ENCODE measurements at regions not wholly inside any gene's neighbourhood (a gene's known extent, or its start where the extent isn't known, plus 50 kb on each side); places are given as distances from the start of the nearest gene placed in this dataset.

GRCh38 chr6:122014961-122015360 lies 384.5 kb upstream of the HSF2 start:
- Histone ChIP-seq H3K27ac (ENCODE audit: extremely low read depth, low read depth, low read length) (no peak overlapping the region), H3K9me3 (ENCODE audit: control insufficient read depth, insufficient read depth, low read depth, low read length) (no peaks in the 10 kb centered on the region), H3K36me3 (ENCODE audit: control insufficient read depth in 2 of 2, insufficient read depth in 1 of 2, low read length in 2 of 2) (no peaks in the 10 kb centered on the region), H3K4me1 (ENCODE audit: control insufficient read depth, insufficient read depth, low read length) (no peaks in the 10 kb centered on the region), H3K4me3 (ENCODE audit: low read depth, low read length) (no peak overlapping the region)
- POLR2A ChIA-PET, result no interaction called here
- TF ChIP-seq ZNF658 (tag by site-specific recombination; IDR thresholded peaks at IDR 0.05) (no peak), MZF1 (tag by site-specific recombination; IDR thresholded peaks at IDR 0.05; ENCODE audit: borderline replicate concordance) (no peak), ZBTB20 (tag by site-specific recombination; IDR thresholded peaks at IDR 0.05) (no peak), OVOL3 (tag by site-specific recombination; IDR thresholded peaks at IDR 0.05) (no peak), ZNF514 (tag by site-specific recombination; IDR thresholded peaks at IDR 0.05) (no peak)
- TF ChIP-seq, protein P1, sequence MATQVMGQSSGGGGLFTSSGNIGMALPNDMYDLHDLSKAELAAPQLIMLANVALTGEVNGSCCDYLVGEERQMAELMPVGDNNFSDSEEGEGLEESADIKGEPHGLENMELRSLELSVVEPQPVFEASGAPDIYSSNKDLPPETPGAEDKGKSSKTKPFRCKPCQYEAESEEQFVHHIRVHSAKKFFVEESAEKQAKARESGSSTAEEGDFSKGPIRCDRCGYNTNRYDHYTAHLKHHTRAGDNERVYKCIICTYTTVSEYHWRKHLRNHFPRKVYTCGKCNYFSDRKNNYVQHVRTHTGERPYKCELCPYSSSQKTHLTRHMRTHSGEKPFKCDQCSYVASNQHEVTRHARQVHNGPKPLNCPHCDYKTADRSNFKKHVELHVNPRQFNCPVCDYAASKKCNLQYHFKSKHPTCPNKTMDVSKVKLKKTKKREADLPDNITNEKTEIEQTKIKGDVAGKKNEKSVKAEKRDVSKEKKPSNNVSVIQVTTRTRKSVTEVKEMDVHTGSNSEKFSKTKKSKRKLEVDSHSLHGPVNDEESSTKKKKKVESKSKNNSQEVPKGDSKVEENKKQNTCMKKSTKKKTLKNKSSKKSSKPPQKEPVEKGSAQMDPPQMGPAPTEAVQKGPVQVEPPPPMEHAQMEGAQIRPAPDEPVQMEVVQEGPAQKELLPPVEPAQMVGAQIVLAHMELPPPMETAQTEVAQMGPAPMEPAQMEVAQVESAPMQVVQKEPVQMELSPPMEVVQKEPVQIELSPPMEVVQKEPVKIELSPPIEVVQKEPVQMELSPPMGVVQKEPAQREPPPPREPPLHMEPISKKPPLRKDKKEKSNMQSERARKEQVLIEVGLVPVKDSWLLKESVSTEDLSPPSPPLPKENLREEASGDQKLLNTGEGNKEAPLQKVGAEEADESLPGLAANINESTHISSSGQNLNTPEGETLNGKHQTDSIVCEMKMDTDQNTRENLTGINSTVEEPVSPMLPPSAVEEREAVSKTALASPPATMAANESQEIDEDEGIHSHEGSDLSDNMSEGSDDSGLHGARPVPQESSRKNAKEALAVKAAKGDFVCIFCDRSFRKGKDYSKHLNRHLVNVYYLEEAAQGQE (tag by site-specific recombination; IDR thresholded peaks at IDR 0.05), result no peak
- CTCF ChIA-PET, result no interaction called here

DNA sequence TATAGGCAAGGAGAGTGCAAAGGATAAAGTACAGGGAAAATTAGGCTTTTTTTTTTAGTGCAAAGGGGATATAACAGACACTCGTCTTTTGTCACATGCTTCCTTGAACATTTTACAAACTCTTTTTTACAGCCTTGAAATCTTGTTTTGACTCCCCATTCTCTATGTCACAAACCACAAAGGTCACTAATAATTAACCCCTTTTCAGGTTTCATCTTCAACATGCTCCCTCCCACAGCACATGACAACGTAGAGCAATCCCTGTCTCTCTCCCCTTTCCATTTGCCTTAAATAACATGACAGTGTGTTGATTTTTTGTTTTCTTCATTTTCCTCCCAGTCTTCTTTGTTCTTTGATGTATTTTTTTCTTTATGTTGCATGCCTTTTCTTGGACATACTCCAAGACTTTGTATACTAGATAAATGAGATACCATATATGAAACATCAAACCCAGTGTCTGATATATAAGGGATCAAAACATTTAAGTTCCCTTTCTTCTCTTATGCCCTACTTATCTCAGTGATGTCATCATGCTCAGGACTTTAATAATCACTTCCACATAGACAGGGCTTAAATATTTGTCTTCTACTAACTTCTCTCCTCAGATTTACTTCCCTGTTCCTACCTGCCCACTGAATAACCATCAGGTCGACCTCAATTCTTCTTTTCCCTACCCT lies 378.7 kb upstream of the HSF2 start:
- H3K36me3 ChIP-seq (ENCODE audit: control insufficient read depth in 2 of 2, insufficient read depth in 1 of 2, low read length in 2 of 2), result no peaks in the 10 kb centered on the region
- no peak overlapping the region for H3K4me3 ChIP-seq (ENCODE audit: low read depth, low read length)
- H3K27ac ChIP-seq (ENCODE audit: extremely low read depth, low read depth, low read length), result no peak overlapping the region
- peaks cover 3% of the 10 kb centered on the region; the same call in 1 of the 2 replicates for H3K4me1 ChIP-seq (ENCODE audit: control insufficient read depth, insufficient read depth, low read length)
- ChIA-PET CTCF (no interaction called here), POLR2A (no interaction called here)
- H3K9me3 ChIP-seq (ENCODE audit: control insufficient read depth, insufficient read depth, low read depth, low read length), result no peaks in the 10 kb centered on the region
- TF ChIP-seq, protein P2, sequence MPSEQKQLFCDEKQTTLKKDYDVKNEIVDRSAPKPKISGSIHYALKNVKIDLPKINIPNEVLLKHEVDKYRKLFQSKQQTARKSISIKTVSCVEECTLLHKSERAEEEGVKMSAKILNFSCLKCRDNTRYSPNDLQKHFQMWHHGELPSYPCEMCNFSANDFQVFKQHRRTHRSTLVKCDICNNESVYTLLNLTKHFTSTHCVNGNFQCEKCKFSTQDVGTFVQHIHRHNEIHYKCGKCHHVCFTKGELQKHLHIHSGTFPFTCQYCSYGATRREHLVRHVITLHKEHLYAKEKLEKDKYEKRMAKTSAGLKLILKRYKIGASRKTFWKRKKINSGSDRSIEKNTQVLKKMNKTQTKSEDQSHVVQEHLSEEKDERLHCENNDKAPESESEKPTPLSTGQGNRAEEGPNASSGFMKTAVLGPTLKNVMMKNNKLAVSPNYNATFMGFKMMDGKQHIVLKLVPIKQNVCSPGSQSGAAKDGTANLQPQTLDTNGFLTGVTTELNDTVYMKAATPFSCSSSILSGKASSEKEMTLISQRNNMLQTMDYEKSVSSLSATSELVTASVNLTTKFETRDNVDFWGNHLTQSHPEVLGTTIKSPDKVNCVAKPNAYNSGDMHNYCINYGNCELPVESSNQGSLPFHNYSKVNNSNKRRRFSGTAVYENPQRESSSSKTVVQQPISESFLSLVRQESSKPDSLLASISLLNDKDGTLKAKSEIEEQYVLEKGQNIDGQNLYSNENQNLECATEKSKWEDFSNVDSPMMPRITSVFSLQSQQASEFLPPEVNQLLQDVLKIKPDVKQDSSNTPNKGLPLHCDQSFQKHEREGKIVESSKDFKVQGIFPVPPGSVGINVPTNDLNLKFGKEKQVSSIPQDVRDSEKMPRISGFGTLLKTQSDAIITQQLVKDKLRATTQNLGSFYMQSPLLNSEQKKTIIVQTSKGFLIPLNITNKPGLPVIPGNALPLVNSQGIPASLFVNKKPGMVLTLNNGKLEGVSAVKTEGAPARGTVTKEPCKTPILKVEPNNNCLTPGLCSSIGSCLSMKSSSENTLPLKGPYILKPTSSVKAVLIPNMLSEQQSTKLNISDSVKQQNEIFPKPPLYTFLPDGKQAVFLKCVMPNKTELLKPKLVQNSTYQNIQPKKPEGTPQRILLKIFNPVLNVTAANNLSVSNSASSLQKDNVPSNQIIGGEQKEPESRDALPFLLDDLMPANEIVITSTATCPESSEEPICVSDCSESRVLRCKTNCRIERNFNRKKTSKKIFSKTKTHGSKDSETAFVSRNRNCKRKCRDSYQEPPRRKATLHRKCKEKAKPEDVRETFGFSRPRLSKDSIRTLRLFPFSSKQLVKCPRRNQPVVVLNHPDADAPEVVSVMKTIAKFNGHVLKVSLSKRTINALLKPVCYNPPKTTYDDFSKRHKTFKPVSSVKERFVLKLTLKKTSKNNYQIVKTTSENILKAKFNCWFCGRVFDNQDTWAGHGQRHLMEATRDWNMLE (tag by site-specific recombination; conservative IDR thresholded peaks at IDR 0.05; ENCODE audit: low read depth), result no peak
- TF ChIP-seq ZNF223 (tag by site-specific recombination; IDR thresholded peaks at IDR 0.05) (no peak), KLF9 (tag by site-specific recombination; IDR thresholded peaks at IDR 0.05; ENCODE audit: low read depth) (no peak), ZBTB17 (tag by site-specific recombination; IDR thresholded peaks at IDR 0.05) (no peak), ZNF843 (tag by site-specific recombination; IDR thresholded peaks at IDR 0.05) (no peak), ZNF747 (tag by site-specific recombination; IDR thresholded peaks at IDR 0.05) (no peak), ZNF548 (tag by site-specific recombination; IDR thresholded peaks at IDR 0.05) (no peak), GLIS2 (tag by site-specific recombination; IDR thresholded peaks at IDR 0.05) (no peak), ZNF155 (tag by site-specific recombination; IDR thresholded peaks at IDR 0.05) (no peak), MZF1 (tag by site-specific recombination; IDR thresholded peaks at IDR 0.05; ENCODE audit: borderline replicate concordance) (0 out of 2 replicates have a peak, but pooled peaks have one; percentile 22), FEZF1 (tag by site-specific recombination; IDR thresholded peaks at IDR 0.05) (no peak), ATF2 (tag by site-specific recombination; IDR thresholded peaks at IDR 0.05; ENCODE audit: low read depth) (peak; percentile 71), ZNF596 (tag by site-specific recombination; IDR thresholded peaks at IDR 0.05) (no peak), ZBTB48 (tag by site-specific recombination; IDR thresholded peaks at IDR 0.05) (peak; percentile 35; the same call in 1 of the 2 replicates), ZNF510 (tag by site-specific recombination; IDR thresholded peaks at IDR 0.05; ENCODE audit: insufficient replicate concordance) (no peak), ZNF560 (tag by site-specific recombination; IDR thresholded peaks at IDR 0.05; ENCODE audit: borderline replicate concordance) (no peak), ZNF175 (tag by site-specific recombination; IDR thresholded peaks at IDR 0.05) (no peak), ZNF830 (tag by site-specific recombination; IDR thresholded peaks at IDR 0.05; ENCODE audit: low read depth) (no peak), KLF10 (tag by site-specific recombination; IDR thresholded peaks at IDR 0.05) (no peak), BCL11B (tag by site-specific recombination; IDR thresholded peaks at IDR 0.05; ENCODE audit: low read depth) (no peak), ZNF302 (tag by site-specific recombination; IDR thresholded peaks at IDR 0.05; ENCODE audit: low read depth) (no peak), TCF7L2 (IDR thresholded peaks at IDR 0.05; ENCODE audit: borderline replicate concordance, low read depth, low read length) (no peak)
